Prostate gland (tissue), 1 donor: ENCODE measurements at regions not wholly inside any gene's neighbourhood (a gene's known extent, or its start where the extent isn't known, plus 50 kb on each side); places are given as distances from the start of the nearest gene placed in this dataset.

ENCODE experiments used
- POLR2A ChIP-seq: fragments of 450-650 bp; IDR thresholded peaks from one replicate; pipeline ENCODE4 v1.6.1; 2016; ENCODE audit warnings: antibody characterized with exemption, mild to moderate bottlenecking
- POLR2AphosphoS5 ChIP-seq: sonication (generic); formaldehyde crosslinking; IDR thresholded peaks from one replicate; pipeline ENCODE4 v1.6.1; 2017; ENCODE audit warnings: antibody characterized with exemption

- no peak for TF ChIP-seq POLR2AphosphoS5
- TF ChIP-seq POLR2A: no peak
Measured at GRCh38 chr5:167481345-167481744, 810.1 kb upstream of the WWC1 start.
